GM18519 (cell line): ENCODE measurements at regions not wholly inside any gene's neighbourhood (a gene's known extent, or its start where the extent isn't known, plus 50 kb on each side); places are given as distances from the start of the nearest gene placed in this dataset.
"Not testable (repeated sequence)": the region's sequence is repeated elsewhere in the genome, so short reads cannot be mapped to it uniquely, and the experiment has no call there.

Experiments used
- ATAC-seq: cut with Tn5 transposase; IDR thresholded peaks from one replicate; pipeline ENCODE4 v1.9.1; 2021; ENCODE audit warnings: mild to moderate bottlenecking, moderate library complexity; ENCODE audit not compliant: unreplicated experiment, low FRiP score

DNA sequence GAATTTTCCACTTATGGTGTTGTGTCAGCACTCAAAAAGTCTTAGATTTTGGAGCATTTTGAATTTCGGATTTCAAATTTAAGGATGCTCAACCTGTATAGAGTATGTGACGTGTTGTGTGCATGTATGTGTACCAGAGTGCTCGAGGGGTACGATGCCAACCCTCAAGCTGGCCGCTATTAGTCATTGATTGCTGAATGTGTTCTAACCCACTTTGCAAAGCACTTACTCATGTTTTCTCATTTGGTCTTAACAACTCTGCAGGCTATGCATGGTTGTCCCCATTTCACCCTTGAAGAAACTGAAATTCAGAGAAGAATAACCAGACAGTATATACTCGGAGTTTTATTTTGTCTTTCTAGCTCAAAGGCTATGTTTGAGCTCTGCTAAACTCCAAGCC lies 196.4 kb upstream of the TENM4 start:
- no peak for ATAC-seq

DNA sequence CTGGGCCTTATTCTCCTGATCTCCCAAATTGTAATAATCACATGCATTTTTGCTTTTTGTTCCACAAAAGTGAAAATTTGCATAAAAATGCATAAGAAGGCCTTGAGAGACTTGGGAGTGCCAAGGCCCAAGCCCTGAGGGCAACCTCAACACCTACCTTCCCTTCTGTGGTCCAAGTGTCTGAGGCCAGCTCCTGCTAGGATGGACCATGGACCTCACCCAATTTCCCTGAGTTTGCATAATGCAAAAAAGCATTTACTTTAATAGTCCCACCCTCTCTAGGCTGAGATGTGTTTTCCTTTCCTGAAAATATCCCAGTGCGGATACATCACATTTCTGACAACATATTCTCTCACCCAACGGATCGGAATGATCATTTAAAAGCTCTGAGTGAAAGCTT lies 194.1 kb upstream of the TENM4 start:
- ATAC-seq = no peak

DNA sequence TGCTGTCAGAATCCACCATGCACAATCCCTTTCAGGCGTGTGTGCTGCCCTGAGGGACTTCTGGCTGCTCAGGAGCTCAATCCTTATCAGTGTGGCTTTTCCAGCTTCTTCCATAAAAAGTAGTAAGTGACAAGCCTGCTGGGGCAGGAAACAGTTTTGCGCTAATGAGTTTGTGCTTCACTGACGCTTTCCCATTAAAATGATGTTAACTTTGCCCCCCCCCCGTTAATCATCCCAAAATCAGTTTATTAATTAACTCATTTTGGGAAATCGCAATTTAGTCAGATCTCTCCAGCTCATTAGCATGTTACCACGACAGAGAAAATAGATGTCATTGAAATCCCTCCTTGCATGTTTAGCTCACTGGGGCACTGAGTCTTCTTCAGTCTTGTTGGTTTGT lies 186.5 kb upstream of the TENM4 start:
- no peak for ATAC-seq

DNA sequence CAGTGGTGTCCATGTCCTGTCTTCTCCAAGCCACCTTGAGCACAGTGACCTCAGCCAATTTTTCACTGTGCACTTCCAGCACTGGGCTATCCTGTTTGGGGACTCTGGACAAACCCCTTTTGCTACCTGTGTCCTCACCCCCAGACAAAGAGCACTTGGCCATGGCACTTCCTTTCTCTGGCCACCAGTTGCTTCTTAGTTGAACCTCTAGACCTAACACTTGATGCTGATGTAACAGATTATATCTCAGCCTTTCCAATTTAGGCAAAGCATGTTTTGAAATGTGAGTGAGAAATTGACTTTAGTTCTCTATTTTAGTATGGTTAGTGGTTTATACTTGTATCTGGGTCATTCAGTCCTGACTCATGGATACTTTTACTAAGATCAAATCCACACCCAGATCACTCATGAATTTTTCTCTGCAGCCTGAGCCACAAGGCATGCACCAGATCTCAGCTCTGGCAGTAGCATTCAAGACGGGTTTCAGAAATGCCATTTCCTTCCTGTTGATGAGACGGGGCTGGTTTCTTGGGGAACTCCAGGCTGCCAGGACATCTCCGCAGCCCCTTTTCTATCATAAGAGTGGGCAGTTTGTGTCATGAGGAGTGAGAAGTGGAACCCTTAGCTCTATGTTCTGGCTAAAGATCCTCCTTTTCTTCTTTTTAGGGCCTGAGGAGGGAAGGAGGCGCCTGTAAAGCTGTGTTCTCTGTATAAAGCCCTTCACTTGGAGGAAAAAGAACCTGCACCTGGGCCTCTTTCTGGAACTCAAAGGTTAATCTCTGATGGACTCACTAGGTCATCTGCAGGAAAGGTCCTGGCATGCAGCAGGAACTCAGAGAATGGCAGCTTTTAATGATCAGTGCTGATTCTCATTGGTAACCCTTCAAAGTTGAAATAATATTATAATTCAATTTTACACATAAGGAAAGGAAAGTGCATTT lies 185.6 kb upstream of the TENM4 start:
- ATAC-seq = no peak

DNA sequence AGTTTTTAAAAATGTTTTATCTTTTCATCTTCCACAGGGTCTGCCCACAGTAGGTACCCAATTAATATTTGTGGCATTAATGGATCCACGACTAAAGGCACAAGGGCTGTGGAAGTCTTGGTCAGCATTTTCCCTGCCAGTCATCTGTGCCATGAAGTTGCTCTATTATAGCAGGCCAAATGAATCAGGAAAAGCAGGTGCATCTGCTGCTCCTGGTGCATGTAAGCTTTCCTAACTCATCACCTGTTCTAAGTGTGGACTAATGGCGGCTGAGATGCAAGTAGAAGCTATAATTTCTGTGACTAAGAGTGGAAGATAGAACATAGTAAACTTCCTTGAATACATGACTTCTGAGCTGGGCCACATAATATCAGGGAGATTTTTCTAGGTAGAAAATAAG lies 182.5 kb upstream of the TENM4 start:
- no peak for ATAC-seq

DNA sequence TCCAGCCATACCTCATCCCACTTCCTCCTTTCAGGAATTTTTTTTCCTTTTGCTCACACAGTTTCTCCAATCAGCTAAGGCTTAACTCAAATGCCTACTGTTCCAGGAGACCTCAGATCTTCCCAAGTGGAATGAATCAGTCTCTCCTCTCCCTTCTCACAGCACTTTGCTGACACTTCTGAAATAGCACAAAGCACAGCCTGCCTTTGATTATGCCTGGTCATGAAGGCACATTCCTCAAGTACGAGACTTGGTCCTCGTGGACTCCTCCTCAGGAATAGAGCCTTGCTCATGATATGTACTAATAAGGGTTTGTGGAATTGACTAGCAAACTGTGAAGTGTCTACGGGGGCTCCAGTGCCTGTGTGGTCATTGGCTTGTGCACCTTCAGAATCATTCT lies 176.7 kb upstream of the TENM4 start:
- ATAC-seq = no peak

DNA sequence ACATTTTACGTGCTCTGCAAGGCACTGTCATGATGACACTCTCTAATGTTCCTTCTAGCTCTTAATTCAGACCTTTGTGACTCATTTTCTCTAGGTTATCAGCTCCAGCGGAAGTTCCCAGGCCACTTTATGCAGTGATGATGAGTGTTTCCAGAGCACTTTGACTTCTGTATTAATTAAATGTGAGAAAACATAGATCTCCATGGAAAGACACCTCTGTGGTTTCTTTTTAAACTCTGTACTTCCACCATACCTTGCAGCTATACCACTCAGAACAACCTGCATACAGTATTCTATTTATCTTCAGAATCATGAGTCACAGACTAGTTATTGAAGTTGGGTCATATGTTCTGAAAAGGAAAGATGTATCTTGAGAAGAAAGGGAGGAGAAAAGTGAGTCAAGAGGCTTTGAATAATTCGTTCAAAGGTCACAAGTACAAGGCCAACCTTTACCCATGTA lies 175.6 kb upstream of the TENM4 start:
- ATAC-seq = no peak

DNA sequence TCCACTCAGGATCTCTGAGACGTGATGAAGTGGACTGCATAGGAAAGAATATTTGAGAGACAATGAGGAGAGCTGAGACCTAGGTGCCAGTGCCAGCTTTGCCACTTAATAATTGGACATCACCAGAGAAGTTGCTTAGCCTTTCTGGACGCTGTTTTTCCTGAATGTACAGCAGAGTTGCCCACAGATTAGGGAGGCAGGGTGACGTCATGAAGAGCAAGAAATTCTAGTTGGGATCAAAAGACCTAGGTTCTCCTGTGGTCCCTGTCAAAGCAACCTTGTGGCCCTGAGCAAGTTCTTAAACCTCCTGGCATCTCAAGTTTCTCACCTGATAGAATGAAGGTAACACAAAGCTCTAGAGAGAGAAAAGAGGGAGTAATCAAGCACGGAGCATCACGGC lies 174.6 kb upstream of the TENM4 start:
- no peak for ATAC-seq

DNA sequence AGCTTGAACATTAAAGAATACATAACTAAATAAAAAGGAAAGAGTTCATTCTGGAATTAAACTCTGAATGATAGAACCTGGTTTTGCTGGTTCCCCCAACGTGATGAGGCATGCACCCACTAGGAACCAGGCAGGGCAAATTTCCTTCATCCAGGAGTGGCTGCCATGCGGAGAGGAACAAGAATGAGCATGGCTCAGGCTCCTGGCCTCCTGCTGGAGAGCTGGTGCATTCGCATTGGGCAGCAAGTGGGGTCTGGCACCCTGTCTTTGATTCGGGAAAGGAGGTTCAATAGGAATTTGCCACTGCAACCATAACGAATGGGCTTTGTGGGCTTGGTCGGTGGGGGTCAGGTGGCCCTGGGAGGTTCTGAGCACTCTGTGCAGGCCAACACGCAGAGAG lies 169.8 kb upstream of the TENM4 start:
- no peak for ATAC-seq

DNA sequence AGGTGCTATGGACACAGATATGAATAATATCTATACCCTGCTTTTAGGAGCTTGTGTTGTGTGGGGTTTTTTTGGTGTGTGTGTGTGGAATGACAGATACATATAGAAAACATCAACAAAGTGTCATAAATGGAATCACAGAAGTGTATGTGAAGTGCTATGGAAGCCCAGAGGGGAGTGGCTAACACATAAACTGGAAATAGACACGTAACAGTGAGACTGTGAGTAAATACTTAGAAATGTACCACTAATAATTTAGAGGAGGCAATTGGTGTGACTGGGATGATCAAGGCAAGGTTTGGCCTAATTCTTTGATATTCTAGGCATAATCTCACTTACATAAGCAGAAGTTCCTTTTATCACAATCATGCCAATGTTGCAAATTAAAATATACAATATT lies 169.3 kb upstream of the TENM4 start:
- no peak for ATAC-seq

DNA sequence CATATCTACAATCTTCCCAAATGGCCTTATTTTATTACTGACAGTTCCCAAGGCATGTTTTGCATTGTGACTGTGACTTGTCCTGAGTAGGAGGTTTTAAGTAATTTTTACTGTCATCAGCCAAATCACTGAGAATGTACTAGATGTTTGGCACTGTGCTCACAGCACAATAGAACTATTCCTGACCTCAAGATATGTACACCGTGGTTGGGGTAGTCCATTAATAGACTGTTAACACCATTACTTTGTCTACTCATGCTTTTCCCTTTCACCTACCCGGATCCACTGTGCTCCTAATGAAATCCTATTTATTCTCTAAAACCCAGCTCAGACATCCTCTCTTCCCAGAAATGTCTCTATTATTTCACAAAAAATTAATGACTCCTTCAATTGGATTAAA lies 168.7 kb upstream of the TENM4 start:
- ATAC-seq = no peak

DNA sequence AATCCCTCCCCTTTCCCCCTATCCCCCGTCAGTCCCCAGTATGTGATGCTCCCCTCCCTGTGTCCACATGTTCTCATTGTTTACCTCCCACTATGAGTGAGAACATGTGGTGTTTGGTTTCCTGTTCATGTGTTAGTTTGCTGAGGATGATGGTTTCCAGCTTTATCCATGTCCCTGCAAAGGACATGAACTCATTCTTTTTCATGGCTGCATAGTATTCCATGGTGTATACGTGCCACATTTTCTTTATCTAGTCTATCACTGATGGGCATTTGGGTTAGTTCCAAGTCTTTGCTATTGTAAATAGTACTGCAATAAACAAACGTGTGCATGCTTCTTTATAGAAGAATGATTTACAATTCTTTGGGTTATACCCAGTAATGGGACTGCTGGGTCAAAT lies 165.6 kb upstream of the TENM4 start:
- ATAC-seq = not testable (repeated sequence)

DNA sequence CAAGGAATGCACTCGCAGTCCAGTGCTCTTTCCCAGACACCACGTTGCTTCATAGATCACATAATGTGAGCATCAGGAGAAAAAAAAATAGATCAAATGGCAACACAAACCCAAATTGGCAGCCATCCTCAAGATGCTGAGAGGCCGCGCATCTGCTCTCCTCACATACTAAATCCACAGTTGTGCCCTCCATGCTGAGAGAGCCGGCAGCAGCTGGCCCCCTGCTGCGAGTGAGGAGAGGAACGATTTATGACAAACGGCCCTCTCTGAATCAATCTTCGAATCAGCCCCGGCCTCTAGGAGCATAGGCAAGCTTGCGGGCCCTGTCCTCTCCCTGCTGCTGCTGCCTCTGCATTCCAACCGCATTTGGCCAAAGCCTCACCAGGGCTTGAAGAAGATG lies 159.9 kb upstream of the TENM4 start:
- ATAC-seq = no peak

DNA sequence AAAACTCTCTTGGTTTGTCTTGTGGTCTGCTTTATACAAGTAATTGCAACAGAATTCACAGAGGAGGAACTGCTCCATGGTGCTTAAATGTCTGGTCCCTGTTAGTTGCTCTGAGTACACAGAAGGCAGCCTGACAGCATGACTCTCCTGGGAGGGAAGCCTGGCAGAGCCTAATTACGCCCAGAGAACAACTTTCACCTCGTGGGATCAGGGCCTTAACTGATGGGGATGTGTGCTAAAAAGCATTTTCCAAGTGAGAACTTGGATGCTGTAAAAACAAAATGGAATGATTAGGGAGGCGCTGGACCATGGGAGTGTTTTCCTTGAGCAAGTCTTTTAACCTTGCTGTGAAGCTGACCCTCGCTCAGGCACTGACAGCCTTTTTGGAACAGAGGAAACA lies 154.0 kb upstream of the TENM4 start:
- ATAC-seq = no peak

DNA sequence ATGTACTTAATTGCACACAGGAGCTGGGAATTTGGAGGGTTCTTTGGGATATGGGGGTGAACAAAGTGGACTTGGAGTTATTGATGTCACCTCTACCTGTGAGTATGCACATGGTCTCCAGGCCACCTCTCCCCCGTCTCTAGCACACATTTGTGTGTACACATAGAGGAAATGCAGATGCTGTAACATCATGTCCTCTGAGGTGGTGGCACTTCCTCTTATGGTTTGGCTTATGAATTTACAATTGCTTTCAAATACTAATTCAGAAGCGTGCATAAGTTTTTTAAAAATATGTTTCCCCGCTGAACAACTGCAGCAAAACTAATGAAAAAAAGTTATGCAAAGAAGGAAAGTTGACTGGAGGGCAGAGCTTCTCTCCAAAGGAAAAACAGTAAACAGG lies 152.0 kb upstream of the TENM4 start:
- no peak for ATAC-seq

DNA sequence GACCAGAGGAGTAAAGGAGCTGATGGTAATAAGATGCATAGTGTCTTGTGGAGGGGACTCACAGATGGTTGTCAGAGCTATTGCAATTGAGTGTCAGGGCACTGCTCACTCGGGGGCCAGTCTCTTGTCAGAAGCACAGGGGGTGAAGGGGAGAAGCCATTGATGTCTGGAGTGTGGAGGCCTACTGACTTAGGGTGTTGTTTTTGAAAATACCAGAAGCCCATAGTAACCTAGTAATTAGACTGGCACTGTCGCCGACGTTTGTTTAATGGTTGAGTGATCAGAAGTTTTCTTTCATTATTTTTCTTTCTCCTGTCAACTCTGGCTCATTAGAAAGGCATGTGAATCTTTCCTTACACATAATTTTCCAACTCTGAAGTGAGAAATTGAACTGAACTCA lies 151.6 kb upstream of the TENM4 start:
- ATAC-seq = no peak

DNA sequence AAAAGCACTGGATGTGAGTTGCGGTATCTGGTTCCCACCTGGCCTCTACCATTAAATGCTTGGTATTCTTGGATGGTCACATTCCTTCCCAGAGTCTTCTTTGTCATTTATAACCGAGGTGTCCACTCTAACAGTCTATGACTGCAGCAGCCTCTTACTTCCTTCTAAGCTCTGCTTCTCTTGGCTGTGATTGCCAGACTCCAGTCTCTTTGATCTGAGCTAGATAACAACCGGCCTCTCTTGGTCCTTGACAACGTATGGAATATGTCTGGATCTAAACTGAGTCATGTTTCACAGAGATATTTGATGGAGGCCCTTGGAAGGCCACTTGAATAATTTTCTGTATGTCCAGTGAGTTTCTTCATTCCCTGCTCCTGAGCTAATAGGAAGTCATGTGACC lies 141.6 kb upstream of the TENM4 start:
- no peak for ATAC-seq

DNA sequence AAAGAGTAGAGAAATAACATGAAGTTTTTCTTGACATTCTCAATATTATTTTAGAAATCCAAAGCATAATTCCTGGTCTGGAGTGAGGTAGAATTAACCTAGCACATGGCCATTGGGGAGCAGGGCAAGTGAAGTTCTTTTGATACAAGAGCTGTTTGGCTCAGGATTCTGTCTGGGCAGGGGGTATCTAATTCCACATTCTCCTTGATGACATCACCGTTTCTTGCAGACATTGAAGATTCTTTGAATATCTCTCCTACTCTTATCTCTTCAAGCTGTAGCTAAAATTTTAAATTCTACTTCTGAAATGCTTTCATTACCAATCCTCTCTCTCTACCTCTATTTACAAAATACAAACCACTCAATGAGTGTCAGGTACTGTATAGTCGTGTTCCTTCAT lies 138.2 kb upstream of the TENM4 start:
- ATAC-seq = no peak

DNA sequence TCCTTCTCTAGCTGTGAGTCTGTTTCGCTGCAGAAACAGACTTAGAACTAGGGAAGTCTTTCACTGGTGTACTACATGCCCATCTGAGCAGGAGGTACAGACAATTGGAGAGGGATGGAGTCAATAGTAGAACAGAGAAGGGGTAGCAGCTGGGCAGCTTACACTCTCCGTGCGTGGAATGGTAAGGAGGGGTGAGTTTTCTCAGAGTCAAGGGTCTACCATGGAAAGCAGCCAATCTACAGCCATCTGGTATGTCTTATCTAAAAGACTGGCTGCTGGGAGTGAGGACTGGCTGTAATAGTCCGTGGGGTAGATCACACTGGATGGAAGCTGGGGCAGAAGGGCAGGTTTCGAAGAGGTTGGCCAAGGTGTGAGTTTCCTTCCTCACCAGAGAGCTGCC lies 137.3 kb upstream of the TENM4 start:
- no peak for ATAC-seq

DNA sequence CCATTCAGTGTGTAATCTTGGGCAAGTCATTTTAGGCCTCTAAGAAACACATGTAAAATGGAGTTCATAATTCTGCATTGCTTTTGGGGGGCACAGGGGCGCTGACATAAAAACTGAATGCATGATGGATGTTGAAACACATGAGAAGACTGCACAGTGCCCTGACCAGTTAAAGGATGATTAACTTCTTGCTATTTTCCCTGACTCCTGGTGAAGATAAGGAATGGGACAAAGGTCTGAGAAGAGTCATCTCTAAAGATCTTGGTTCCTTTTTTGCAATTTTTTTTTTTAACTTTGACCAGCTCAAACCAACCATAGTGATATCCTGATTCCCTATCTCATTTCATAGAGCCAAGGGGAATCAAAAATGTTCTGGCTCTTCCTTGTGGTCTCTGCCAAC lies 134.9 kb upstream of the TENM4 start:
- ATAC-seq = no peak

DNA sequence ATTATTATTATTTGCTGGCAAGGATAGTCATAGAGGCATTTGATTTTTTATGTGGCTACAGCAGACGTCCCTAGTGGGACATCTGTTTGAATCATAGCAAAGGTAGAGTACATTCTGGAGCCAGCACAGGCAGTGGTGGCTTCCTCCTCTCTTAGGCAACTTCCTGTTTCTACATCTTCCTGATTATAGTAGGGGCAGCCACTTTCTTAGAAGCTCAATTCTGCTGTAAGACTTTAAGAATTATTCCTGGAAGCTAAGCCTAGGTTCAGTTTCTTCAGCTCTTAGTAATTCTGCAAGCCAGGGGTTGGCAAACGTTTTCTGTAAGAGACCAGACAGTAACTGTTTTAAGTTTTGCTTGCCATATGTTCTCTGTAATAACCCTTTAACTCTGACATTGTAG lies 129.3 kb upstream of the TENM4 start:
- no peak for ATAC-seq

DNA sequence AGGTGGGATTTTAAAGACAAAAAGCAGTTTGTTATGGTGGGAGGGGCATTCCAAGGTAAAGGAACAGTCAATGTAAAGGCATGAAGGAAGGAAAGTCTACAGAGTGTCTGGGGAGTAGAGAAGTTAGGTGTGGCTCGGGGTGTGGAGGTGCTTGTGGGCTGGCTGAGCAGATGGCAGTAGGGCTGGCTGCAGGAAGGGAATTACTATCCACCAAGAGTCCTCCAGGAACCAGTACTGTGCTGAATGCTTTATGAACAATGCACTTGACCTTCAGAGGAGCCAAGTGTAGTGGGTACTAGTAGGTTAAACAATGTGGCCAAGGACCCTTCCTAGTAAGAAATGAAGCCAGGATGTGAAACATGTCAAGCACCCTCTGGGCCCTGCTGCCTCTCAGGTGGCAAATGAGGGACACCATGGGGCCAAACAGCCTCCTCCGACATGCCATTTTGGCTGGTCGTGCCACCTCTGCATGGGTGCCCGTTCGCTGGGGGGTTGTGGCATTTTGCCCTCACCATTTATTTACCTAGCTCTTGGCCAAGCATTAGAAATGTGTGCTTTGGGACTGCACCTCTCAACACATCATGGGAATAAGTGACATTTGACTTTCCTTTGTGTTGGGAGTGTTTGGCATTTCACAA lies 123.6 kb upstream of the TENM4 start:
- ATAC-seq = no peak
